K562 (cell line): ENCODE measurements at regions not wholly inside any gene's neighbourhood (a gene's known extent, or its start where the extent isn't known, plus 50 kb on each side); places are given as distances from the start of the nearest gene placed in this dataset.

Experiments
- ATAC-seq: fragments of 200-7000 bp; cut with Tn5 transposase; 3 replicates; pipeline ENCODE4 v1.9.1; 2020; ENCODE audit warnings: moderate library complexity
- BruUV-seq: library from RNA; stranded (reverse); fragments of 400-500 nt; replicated peaks from 2 replicates; lab custom pipeline; 2021; lab: Mats Ljungman, UMichigan
- CTCF ChIA-PET: fragments of 300-600 bp; formaldehyde crosslinking; extraction: SDS; loops from one replicate; lab custom pipeline; 2021; ENCODE audit warnings: low intra/inter-chr PET ratio; lab: Yijun Ruan, JAX
- POLR2A ChIA-PET: fragments of 300-600, 350-650 bp; sonication (Branson Sonifier 250); formaldehyde crosslinking; extraction: SDS; loops from one replicate; lab custom pipeline; 2021; ENCODE audit warnings: antibody characterized with exemption, inconsistent platforms; lab: Yijun Ruan, JAX
- DNase-seq, 4 experiments: peaks; one replicate each; pipeline versions ENCODE4 v3.0.0 to v3.0.0-alpha.2; 2011 to 2018; ENCODE audit warnings: low spot score in 3 of 4, mixed read lengths in 3 of 4; ENCODE audit errors: extremely low read depth in 1 of 4
- FAIRE-seq: peaks from 2 replicates; lab custom pipeline; 2011; peaks lifted over from hg19 to GRCh38; lab: Jason Lieb, UNC
- H2AFZ ChIP-seq: 2 replicates; pipeline ENCODE4 v1.6.0; 2011; ENCODE audit warnings: low read depth, low read length, control low read depth, inconsistent platforms
- H3K27ac ChIP-seq: fragments of 200-600 bp; 3 replicates; pipeline ENCODE4 v1.8.0; 2011; ENCODE audit warnings: low read depth, mild to moderate bottlenecking, control low read depth, inconsistent platforms, low read length, moderate library complexity, mixed read lengths; ENCODE audit errors: extremely low read depth
- H3K27me3 ChIP-seq, 2 experiments: fragments of 300-600 bp in 1 of 2; 2 replicates in 1 of 2; 3 replicates in 1 of 2; pipeline versions ENCODE4 v1.6.0 to v1.8.0; 2011; ENCODE audit warnings: inconsistent platforms in 2 of 2, low read length in 2 of 2, mild to moderate bottlenecking in 1 of 2, mixed read lengths in 1 of 2, moderate library complexity in 1 of 2; ENCODE audit not compliant: control insufficient read depth in 2 of 2, insufficient read depth in 2 of 2
- H3K36me3 ChIP-seq: fragments of 300-600 bp; 3 replicates; pipeline ENCODE4 v1.8.0; 2011; ENCODE audit warnings: mild to moderate bottlenecking, low read length, inconsistent platforms; ENCODE audit not compliant: control insufficient read depth, insufficient read depth
- H3K4me1 ChIP-seq, 2 experiments: fragments of 200-600 bp in 1 of 2; replicated peaks in 1 of 2; 2 replicates in 1 of 2; 3 replicates in 1 of 2; pipeline versions ENCODE4 v1.5.1 to v1.8.0; 2011; ENCODE audit warnings: inconsistent platforms in 2 of 2, low read length in 2 of 2, mild to moderate bottlenecking in 1 of 2, mixed read lengths in 1 of 2, moderate library complexity in 1 of 2; ENCODE audit not compliant: control insufficient read depth in 2 of 2, insufficient read depth in 2 of 2
- H3K4me2 ChIP-seq: 2 replicates; pipeline ENCODE4 v1.6.1; 2011; ENCODE audit warnings: low read length, control low read depth, inconsistent platforms, mixed read lengths; ENCODE audit not compliant: insufficient read depth
- H3K4me3 ChIP-seq: fragments of 200-600 bp; sonication (generic), shearing (Covaris generic); 2 replicates; pipeline ENCODE4 v1.5.1; 2016; ENCODE audit warnings: control low read depth, inconsistent platforms
- H3K79me2 ChIP-seq: fragments of 200-600 bp; 3 replicates; pipeline ENCODE4 v1.8.0; 2011; ENCODE audit warnings: low read length, inconsistent platforms; ENCODE audit not compliant: control insufficient read depth, insufficient read depth
- H3K9ac ChIP-seq, 2 experiments: 2 replicates each; pipeline versions ENCODE4 v1.6.0 to v1.6.1; 2011; ENCODE audit warnings: low read depth in 2 of 2, low read length in 2 of 2, control low read depth in 1 of 2, inconsistent platforms in 1 of 2, mild to moderate bottlenecking in 1 of 2, mixed read lengths in 1 of 2; ENCODE audit not compliant: insufficient read depth in 1 of 2
- H3K9me1 ChIP-seq: one replicate; pipeline ENCODE4 v1.6.0; 2011; ENCODE audit warnings: inconsistent platforms, mild to moderate bottlenecking, low read length, moderate library complexity; ENCODE audit not compliant: control insufficient read depth, insufficient read depth
- H3K9me3 ChIP-seq: replicated peaks from 2 replicates; pipeline ENCODE4 v1.5.1; 2011; ENCODE audit warnings: low read depth, low read length, inconsistent platforms; ENCODE audit not compliant: control insufficient read depth, insufficient read depth
- H4K20me1 ChIP-seq: replicated peaks from 2 replicates; pipeline ENCODE4 v1.6.1; 2011; ENCODE audit warnings: low read length, inconsistent platforms, mixed read lengths; ENCODE audit not compliant: control insufficient read depth, insufficient read depth
- CREM ChIP-seq: IDR thresholded peaks from 2 replicates; pipeline ENCODE4 v1.6.1; 2014; ENCODE audit warnings: antibody characterized with exemption, low read depth
- FOS ChIP-seq: IDR thresholded peaks from 3 replicates; pipeline ENCODE4 v1.6.1; 2011; ENCODE audit not compliant: insufficient read length; ENCODE audit errors: extremely low read depth
- FOXK1 ChIP-seq: sonication (generic); formaldehyde crosslinking; IDR thresholded peaks from 2 replicates; pipeline ENCODE4 v1.8.0; 2022; ENCODE audit warnings: missing genetic modification reagents, mild to moderate bottlenecking, borderline replicate concordance
- KLF10 ChIP-seq: fragments of 250-450 bp; sonication (Bioruptor Pico); IDR thresholded peaks from 2 replicates; pipeline ENCODE4 v1.6.1; 2021; ENCODE audit warnings: matching md5 sums
- MCM3 ChIP-seq: fragments of 450-650 bp; IDR thresholded peaks from 2 replicates; pipeline ENCODE4 v1.6.1; 2016
- MLLT1 ChIP-seq, 2 experiments: fragments of 450-650 bp; IDR thresholded peaks; 2 replicates each; pipeline ENCODE4 v1.6.1; 2016
- NFYB ChIP-seq: IDR thresholded peaks from 2 replicates; pipeline ENCODE4 v1.6.1; 2011; ENCODE audit warnings: mild to moderate bottlenecking, moderate library complexity; ENCODE audit not compliant: insufficient read length; ENCODE audit errors: extremely low read depth
- SAFB ChIP-seq: fragments of 200-400 bp; formaldehyde crosslinking; IDR thresholded peaks from 2 replicates; pipeline ENCODE4 v1.6.1; 2017; ENCODE audit warnings: low read depth, low read length, borderline replicate concordance
- SMAD4 ChIP-seq: fragments of 250-450 bp; sonication (Bioruptor Pico); conservative IDR thresholded peaks from 2 replicates; pipeline ENCODE4 v1.8.0; 2021; ENCODE audit warnings: inconsistent platforms, mild to moderate bottlenecking, moderate library complexity
- SNRNP70 ChIP-seq: fragments of 200-400 bp; formaldehyde crosslinking; optimal IDR thresholded peaks from 2 replicates; pipeline ENCODE3; 2017; ENCODE audit warnings: low read depth, low read length
- TAL1 ChIP-seq: fragments of 450-650 bp; IDR thresholded peaks from 2 replicates; pipeline ENCODE4 v1.6.1; 2016; ENCODE audit warnings: mild to moderate bottlenecking
- TEAD2 ChIP-seq: fragments of 450-650 bp; IDR thresholded peaks from 2 replicates; pipeline ENCODE4 v1.6.1; 2016; ENCODE audit warnings: missing genetic modification characterization, control low read depth, missing compliant biosample characterization
- ZNF395 ChIP-seq: fragments of 200-800 bp; sonication (Bioruptor generic); IDR thresholded peaks from 2 replicates; pipeline ENCODE4 v1.6.1; 2017; ENCODE audit warnings: missing genetic modification characterization, missing compliant biosample characterization
- ZNF445 ChIP-seq: fragments of 250-450 bp; sonication (Bioruptor Pico); IDR thresholded peaks from 2 replicates; pipeline ENCODE4 v1.4.0; 2020; ENCODE audit warnings: low read depth, mild to moderate bottlenecking, moderate library complexity
- WGBS: fragments of 100-300 bp; shearing (Covaris generic); methylation state at CpG from one replicate; pipeline ENCODE4 v1.1.6; 2016; ENCODE audit warnings: low coverage, mixed read lengths; ENCODE audit not compliant: insufficient coverage; ENCODE audit errors: missing lambda C conversion rate; 5-methylcytosine and 5-hydroxymethylcytosine counted together
- in situ Hi-C: fragments of 300-500 bp; cut with MboI; formaldehyde crosslinking; loops from 4 replicates; pipeline ENCODE4 v1.15.0; 2018; ENCODE audit warnings: inconsistent platforms, mixed read lengths
- intact Hi-C: fragments of 100-400 bp; cut with micrococcal nuclease; formaldehyde crosslinking; loops from 2 replicates; pipeline ENCODE4 v1.14.2; 2022
- TF ChIP-seq, protein P1 (sequence below): fragments of 450-650 bp; IDR thresholded peaks from 2 replicates; pipeline ENCODE4 v1.6.1; 2017; ENCODE audit warnings: antibody characterized with exemption

- H3K79me2 ChIP-seq, result no peaks in the 10 kb centered on the region
- intact Hi-C loops, result no loop called here
- no peak overlapping the region for H3K27ac ChIP-seq
- WGBS, result 4% methylated on average over 2 of the region's 2 CpGs
- H3K36me3 ChIP-seq, result no peaks in the 10 kb centered on the region
- CTCF ChIA-PET, result no interaction called here
- POLR2A ChIA-PET, result no interaction called here
- TF ChIP-seq NFYB (no peak), CREM (no peak), SMAD4 (CRISPR knock-in tag) (no peak), MCM3 (no peak), ZNF445 (no peak), ZNF395 (CRISPR knock-in tag) (no peak), MLLT1 (IDR thresholded peaks at IDR 0.05) (no peak), KLF10 (CRISPR knock-in tag) (no peak), FOS (no peak), TAL1 (no peak), SAFB (no peak), TEAD2 (no peak), SNRNP70 (no peak), FOXK1 (CRISPR knock-in tag) (no peak)
- TF ChIP-seq, protein P1, sequence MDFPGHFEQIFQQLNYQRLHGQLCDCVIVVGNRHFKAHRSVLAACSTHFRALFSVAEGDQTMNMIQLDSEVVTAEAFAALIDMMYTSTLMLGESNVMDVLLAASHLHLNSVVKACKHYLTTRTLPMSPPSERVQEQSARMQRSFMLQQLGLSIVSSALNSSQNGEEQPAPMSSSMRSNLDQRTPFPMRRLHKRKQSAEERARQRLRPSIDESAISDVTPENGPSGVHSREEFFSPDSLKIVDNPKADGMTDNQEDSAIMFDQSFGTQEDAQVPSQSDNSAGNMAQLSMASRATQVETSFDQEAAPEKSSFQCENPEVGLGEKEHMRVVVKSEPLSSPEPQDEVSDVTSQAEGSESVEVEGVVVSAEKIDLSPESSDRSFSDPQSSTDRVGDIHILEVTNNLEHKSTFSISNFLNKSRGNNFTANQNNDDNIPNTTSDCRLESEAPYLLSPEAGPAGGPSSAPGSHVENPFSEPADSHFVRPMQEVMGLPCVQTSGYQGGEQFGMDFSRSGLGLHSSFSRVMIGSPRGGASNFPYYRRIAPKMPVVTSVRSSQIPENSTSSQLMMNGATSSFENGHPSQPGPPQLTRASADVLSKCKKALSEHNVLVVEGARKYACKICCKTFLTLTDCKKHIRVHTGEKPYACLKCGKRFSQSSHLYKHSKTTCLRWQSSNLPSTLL, result no peak
- no peak overlapping the region for H3K4me2 ChIP-seq
- H3K4me3 ChIP-seq, result no peak overlapping the region
- no peaks in the 10 kb centered on the region for H3K9me3 ChIP-seq
- H3K9me1 ChIP-seq, result no peaks in the 10 kb centered on the region
- no peaks in the 10 kb centered on the region for H3K27me3 ChIP-seq
- H4K20me1 ChIP-seq, result no peaks in the 10 kb centered on the region
- no peak for DNase-seq
- H3K9ac ChIP-seq, result no peak overlapping the region
- ATAC-seq, result no peak
- H2AFZ ChIP-seq, result no peak overlapping the region
- in situ Hi-C loops, result no loop called here
- BruUV-seq, result no TSS peak
- no peaks in the 10 kb centered on the region for H3K4me1 ChIP-seq
- FAIRE-seq, result no peak
Observed at GRCh38 chr16:64736857-64737256, 385.0 kb downstream of the CDH11 start.
